ENCODE measurements at regions not wholly inside any gene's neighbourhood (a gene's known extent, or its start where the extent isn't known, plus 50 kb on each side); places are given as distances from the start of the nearest gene placed in this dataset.

- TF ChIP-seq EZH2 (IDR thresholded peaks at IDR 0.05; ENCODE audit: insufficient read depth, low read length) (no peak), CTCF (IDR thresholded peaks at IDR 0.05; ENCODE audit: insufficient read depth, low read depth, low read length) (no peak)
Measured at GRCh38 chr2:181139831-181140230, 159.4 kb downstream of the UBE2E3 start.

Measured in astrocyte (in vitro differentiated cells and primary cell).